ENCODE measurements at regions not wholly inside any gene's neighbourhood (a gene's known extent, or its start where the extent isn't known, plus 50 kb on each side); places are given as distances from the start of the nearest gene placed in this dataset.

DNA sequence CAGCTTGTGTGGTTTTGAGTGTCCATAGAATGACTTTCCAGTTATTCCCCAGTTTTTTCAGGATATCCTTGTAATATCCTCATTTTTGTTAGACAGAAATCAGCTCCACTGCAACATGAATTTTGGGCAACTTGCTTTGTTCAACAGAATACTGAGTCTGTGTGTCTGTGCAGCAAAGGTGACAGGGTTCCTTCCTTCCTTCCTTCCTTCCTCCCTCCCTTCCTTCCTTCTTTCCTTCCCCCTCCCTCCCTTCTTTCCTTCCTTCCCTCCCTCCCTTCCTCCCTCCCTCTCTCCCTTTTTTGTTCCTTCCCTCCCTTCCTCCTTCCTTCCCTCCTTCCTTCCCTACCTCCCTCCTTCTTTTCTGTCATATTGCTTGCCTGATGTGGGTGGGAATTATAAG lies 496.5 kb downstream of the EPM2A start:
- no peak for TF ChIP-seq POLR2A (IDR thresholded peaks at IDR 0.05; ENCODE audit: low read length)
- no peak for TF ChIP-seq GATA1 (IDR thresholded peaks at IDR 0.05; ENCODE audit: low read depth, low read length)
